ENCODE measurements at regions not wholly inside any gene's neighbourhood (a gene's known extent, or its start where the extent isn't known, plus 50 kb on each side); places are given as distances from the start of the nearest gene placed in this dataset.

DNA sequence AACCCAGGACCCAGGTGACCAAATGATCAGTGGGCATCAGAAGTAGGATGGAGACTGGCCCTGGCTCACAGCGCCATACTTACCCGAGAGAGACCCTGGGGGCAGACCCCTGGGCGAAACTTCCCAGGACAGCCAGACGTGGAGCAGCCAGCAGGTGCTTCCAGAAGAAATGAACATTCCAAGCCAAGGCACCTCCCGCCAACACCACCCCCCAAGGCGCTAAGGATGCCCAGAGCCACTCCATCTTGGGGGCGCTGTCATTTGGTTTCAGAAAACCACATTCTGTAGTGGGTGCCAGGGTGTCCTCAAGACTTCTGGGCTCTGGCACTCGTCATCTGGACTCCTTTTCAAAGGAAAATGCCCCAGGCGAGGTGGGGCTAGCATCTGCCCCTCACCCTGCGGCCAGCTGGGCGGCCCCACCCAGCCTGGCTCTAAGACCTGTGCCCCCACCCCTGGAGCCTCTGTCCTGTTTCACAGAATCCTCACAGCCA is 98.8 kb downstream of the RIPK4 start:
- H3K4me1 ChIP-seq (ENCODE audit: control insufficient read depth, low read length) = no peaks in the 10 kb centered on the region
- TF ChIP-seq EZH2phosphoT487 (IDR thresholded peaks at IDR 0.05; ENCODE audit: borderline replicate concordance, low read length) (no peak), CTCF (IDR thresholded peaks at IDR 0.05; ENCODE audit: low read depth, low read length, poor library complexity, severe bottlenecking) (no peak)
- no peaks in the 10 kb centered on the region for H3K9me3 ChIP-seq (ENCODE audit: control insufficient read depth, insufficient read depth, low read length)
- H3K4me3 ChIP-seq (ENCODE audit: low read length) = no peak overlapping the region
- no peaks in the 10 kb centered on the region for H4K20me1 ChIP-seq (ENCODE audit: control insufficient read depth, insufficient read depth, low read depth, low read length)
- no peak overlapping the region for H3K4me2 ChIP-seq (ENCODE audit: low read length)
- no peaks in the 10 kb centered on the region for H3F3A ChIP-seq (ENCODE audit: control insufficient read depth, insufficient read depth)
- H3K9me2 ChIP-seq (replicated peaks; ENCODE audit: control insufficient read depth, low read length) = no peaks in the 10 kb centered on the region
- no peaks in the 10 kb centered on the region for H3K79me2 ChIP-seq (ENCODE audit: control insufficient read depth, low read length)
- no peak overlapping the region for H3K27ac ChIP-seq (ENCODE audit: low read depth, low read length)
- peaks cover 4% of the 10 kb centered on the region; the same call in 1 of the 2 replicates for H3K27me3 ChIP-seq (ENCODE audit: control insufficient read depth, low read length)
- H3K36me3 ChIP-seq (ENCODE audit: control insufficient read depth, low read length) = no peaks in the 10 kb centered on the region

GRCh38 chr21:41667136-41667535 is 99.7 kb downstream of the RIPK4 start:
- H3K27ac ChIP-seq (ENCODE audit: low read depth, low read length) = no peak overlapping the region
- H3K9me3 ChIP-seq (ENCODE audit: control insufficient read depth, insufficient read depth, low read length) = no peaks in the 10 kb centered on the region
- no peak overlapping the region for H3K4me3 ChIP-seq (ENCODE audit: low read length)
- no peaks in the 10 kb centered on the region for H3K9me2 ChIP-seq (replicated peaks; ENCODE audit: control insufficient read depth, low read length)
- H3K27me3 ChIP-seq (ENCODE audit: control insufficient read depth, low read length) = peaks cover 4% of the 10 kb centered on the region; the same call in 1 of the 2 replicates
- H3K79me2 ChIP-seq (ENCODE audit: control insufficient read depth, low read length) = no peaks in the 10 kb centered on the region
- H4K20me1 ChIP-seq (ENCODE audit: control insufficient read depth, insufficient read depth, low read depth, low read length) = no peaks in the 10 kb centered on the region
- no peaks in the 10 kb centered on the region for H3K4me1 ChIP-seq (ENCODE audit: control insufficient read depth, low read length)
- H3K4me2 ChIP-seq (ENCODE audit: low read length) = no peak overlapping the region
- TF ChIP-seq EZH2phosphoT487 (IDR thresholded peaks at IDR 0.05; ENCODE audit: borderline replicate concordance, low read length) = no peak
- TF ChIP-seq CTCF (IDR thresholded peaks at IDR 0.05; ENCODE audit: low read depth, low read length, poor library complexity, severe bottlenecking) = no peak
- H3F3A ChIP-seq (ENCODE audit: control insufficient read depth, insufficient read depth) = no peaks in the 10 kb centered on the region
- H3K36me3 ChIP-seq (ENCODE audit: control insufficient read depth, low read length) = no peaks in the 10 kb centered on the region

DNA sequence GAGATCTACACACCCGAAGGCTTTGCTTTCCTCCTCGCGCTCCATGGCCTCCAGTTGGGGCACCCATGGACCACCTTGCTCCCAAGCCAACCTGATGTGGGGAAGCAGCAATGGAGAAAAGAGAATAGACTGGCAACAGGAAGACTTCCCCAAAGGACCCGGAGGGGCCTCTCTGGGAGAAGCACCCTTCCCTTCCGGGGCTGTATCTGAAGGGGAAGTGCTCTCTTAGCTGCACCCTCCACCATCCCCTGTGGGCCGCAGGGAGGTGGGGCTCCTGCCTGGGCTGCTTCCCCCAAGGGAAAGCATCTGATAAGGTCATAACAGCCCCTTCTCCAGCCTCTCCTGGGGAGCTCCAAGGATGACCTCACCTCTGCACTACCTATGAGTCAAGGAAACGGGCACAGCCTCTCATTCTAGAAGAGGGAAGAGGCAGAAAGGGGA is 100.2 kb downstream of the RIPK4 start:
- Histone ChIP-seq H3K79me2 (ENCODE audit: control insufficient read depth, low read length) (no peaks in the 10 kb centered on the region), H3K9me2 (replicated peaks; ENCODE audit: control insufficient read depth, low read length) (no peaks in the 10 kb centered on the region), H3F3A (ENCODE audit: control insufficient read depth, insufficient read depth) (no peaks in the 10 kb centered on the region), H4K20me1 (ENCODE audit: control insufficient read depth, insufficient read depth, low read depth, low read length) (no peaks in the 10 kb centered on the region), H3K27ac (ENCODE audit: low read depth, low read length) (no peak overlapping the region), H3K4me1 (ENCODE audit: control insufficient read depth, low read length) (no peaks in the 10 kb centered on the region), H3K9me3 (ENCODE audit: control insufficient read depth, insufficient read depth, low read length) (no peaks in the 10 kb centered on the region), H3K4me2 (ENCODE audit: low read length) (no peak overlapping the region), H3K27me3 (ENCODE audit: control insufficient read depth, low read length) (peaks cover 4% of the 10 kb centered on the region; the same call in 1 of the 2 replicates), H3K4me3 (ENCODE audit: low read length) (no peak overlapping the region), H3K36me3 (ENCODE audit: control insufficient read depth, low read length) (no peaks in the 10 kb centered on the region)
- TF ChIP-seq CTCF (IDR thresholded peaks at IDR 0.05; ENCODE audit: low read depth, low read length, poor library complexity, severe bottlenecking) = no peak
- TF ChIP-seq EZH2phosphoT487 (IDR thresholded peaks at IDR 0.05; ENCODE audit: borderline replicate concordance, low read length) = no peak
